Neuron (in vitro differentiated cells): ENCODE measurements at regions not wholly inside any gene's neighbourhood (a gene's known extent, or its start where the extent isn't known, plus 50 kb on each side); places are given as distances from the start of the nearest gene placed in this dataset.

Source experiments
- H2AFZ ChIP-seq: one replicate; pipeline ENCODE4 v1.6.1; 2013; ENCODE audit warnings: low read depth, mild to moderate bottlenecking, inconsistent platforms, low read length, moderate library complexity
- H3K27me3 ChIP-seq: one replicate; pipeline ENCODE4 v1.6.1; 2013; ENCODE audit warnings: low read length; ENCODE audit not compliant: insufficient read depth
- H3K36me3 ChIP-seq: one replicate; pipeline ENCODE4 v1.6.1; 2013; ENCODE audit warnings: low read length; ENCODE audit not compliant: insufficient read depth
- H3K4me1 ChIP-seq: one replicate; pipeline ENCODE4 v1.6.1; 2013; ENCODE audit warnings: low read length; ENCODE audit not compliant: insufficient read depth
- H3K4me3 ChIP-seq: 2 replicates; pipeline ENCODE4 v1.5.1; 2013; ENCODE audit warnings: mild to moderate bottlenecking, low read length, moderate library complexity
- H3K9me3 ChIP-seq: one replicate; pipeline ENCODE4 v1.6.1; 2013; ENCODE audit warnings: low read length

DNA sequence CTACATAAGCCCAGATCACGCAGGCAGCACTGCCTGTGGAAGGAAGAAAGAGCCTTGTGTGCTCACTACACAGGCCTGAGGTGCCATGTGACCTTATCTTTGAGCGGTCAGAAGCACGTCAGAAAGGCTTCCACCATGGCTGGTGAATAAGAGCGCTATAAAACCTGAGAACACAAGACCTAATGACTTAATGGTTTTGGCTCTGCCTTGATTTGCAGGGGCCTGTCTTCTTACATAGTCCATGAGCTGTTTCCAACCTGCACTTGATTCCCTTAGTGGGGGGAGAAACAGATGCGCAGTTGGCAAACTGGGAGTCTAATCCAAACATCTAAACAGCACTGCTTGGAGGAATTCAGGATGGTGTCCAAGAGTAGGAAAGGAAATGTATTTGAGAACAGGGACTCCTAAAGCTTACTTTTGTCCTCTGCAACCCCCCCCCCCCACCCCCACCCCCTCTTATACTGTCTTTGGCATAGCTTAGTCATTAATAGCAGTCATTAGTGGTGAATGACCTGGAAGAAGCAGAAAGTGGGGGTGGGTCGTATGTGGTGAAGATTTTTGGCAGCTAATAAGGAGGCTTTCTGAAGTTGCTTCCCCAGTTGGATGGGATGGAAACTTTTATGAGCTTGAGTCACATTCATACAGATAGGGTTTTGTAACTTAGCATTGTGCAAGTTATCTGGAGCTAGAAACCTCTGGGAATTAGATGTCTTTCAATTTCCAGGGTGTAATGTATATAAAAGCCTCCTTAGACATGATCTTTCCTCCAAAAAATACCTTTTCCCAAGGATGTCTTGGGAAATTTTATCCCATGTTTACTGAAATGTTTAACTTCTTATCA lies 454.1 kb downstream of the MEIS1 start:
- Histone ChIP-seq H3K36me3 (no peaks in the 10 kb centered on the region), H3K27me3 (no peaks in the 10 kb centered on the region), H3K4me1 (no peaks in the 10 kb centered on the region), H3K9me3 (no peaks in the 10 kb centered on the region), H3K4me3 (no peak overlapping the region), H2AFZ (no peak overlapping the region)

DNA sequence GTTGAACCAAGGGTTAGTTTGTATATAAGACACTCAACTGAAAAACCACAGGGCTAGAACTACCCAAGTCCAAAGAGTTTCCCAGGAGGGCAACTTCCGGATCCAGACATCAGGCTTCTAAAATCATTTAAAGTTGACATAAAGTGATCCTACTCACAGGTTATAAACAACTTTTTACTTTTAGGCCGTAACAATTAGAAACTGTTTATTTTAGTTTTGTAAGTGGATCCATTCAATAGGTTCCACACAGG lies 454.6 kb downstream of the MEIS1 start:
- no peak overlapping the region for H3K4me3 ChIP-seq
- no peaks in the 10 kb centered on the region for H3K9me3 ChIP-seq
- no peaks in the 10 kb centered on the region for H3K36me3 ChIP-seq
- no peak overlapping the region for H2AFZ ChIP-seq
- no peaks in the 10 kb centered on the region for H3K4me1 ChIP-seq
- no peaks in the 10 kb centered on the region for H3K27me3 ChIP-seq

DNA sequence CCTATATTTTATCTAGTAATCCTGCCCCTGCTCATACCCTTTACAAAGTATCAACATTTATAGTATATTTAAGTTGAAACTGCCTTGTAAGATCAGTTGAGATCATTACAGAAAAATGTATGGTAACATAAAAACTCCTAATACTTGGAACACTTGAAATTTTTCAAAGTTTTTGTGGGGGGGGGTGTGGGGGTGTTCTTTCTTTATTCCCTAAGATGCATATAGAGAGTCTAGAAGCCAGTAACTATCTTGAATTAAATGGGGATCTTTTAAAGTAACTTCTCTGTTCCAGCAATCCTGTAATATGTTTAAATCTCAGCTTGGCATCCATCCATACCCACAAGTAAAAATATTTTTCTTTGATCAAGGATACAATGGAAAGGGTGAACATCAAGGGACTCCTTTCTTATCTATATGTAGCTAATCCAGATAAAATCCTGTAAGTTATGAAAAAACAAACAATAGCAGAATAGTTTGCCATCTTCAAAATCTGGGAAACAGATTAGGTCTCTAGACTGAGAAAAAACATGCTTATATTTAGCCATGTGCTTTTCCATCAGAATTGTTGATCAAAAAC lies 455.3 kb downstream of the MEIS1 start:
- no peak overlapping the region for H3K4me3 ChIP-seq
- H3K4me1 ChIP-seq = no peaks in the 10 kb centered on the region
- no peaks in the 10 kb centered on the region for H3K36me3 ChIP-seq
- H2AFZ ChIP-seq = no peak overlapping the region
- no peaks in the 10 kb centered on the region for H3K27me3 ChIP-seq
- H3K9me3 ChIP-seq = no peaks in the 10 kb centered on the region

DNA sequence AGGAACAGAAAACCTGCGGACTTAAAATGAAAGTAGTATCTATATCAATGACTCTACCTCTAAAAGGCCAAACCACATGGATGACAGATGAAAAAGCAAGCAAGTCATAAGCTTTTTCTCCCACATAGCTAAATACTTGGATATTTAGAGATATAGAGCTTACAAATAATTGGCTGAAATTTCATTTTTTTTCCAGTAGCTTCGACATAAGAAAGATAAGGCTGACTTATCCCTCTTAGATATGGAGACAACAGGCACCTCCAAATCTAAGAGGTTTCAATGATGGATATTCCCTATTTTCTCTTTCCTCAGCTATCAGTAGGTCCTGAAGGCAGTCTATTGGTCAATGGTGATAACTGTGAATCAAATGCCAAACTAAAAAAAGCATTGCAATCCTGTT lies 460.3 kb downstream of the MEIS1 start:
- no peak overlapping the region for H2AFZ ChIP-seq
- H3K36me3 ChIP-seq = no peaks in the 10 kb centered on the region
- H3K27me3 ChIP-seq = no peaks in the 10 kb centered on the region
- no peaks in the 10 kb centered on the region for H3K9me3 ChIP-seq
- no peak overlapping the region for H3K4me3 ChIP-seq
- no peaks in the 10 kb centered on the region for H3K4me1 ChIP-seq

DNA sequence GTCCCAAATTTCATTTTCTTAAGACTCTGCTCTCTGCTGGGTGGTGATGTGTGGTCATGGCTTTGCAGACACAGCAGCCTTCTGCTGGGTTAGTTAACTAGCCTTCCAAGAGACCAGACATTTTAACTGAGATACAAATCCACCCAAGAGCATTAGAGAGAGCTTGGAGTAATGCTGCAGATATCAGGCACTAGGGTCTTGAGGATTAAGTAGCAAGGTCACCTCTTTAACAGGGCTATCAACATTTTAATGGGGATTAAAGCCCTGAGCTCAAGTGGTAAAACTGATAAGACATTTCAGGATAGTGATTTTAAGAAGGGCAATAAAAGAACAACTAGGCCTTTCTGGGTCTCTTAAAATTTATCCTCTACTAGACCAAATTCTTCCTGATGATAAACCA lies 461.2 kb downstream of the MEIS1 start:
- Histone ChIP-seq H3K27me3 (no peaks in the 10 kb centered on the region), H3K4me3 (no peak overlapping the region), H2AFZ (no peak overlapping the region), H3K4me1 (no peaks in the 10 kb centered on the region), H3K9me3 (no peaks in the 10 kb centered on the region), H3K36me3 (no peaks in the 10 kb centered on the region)

DNA sequence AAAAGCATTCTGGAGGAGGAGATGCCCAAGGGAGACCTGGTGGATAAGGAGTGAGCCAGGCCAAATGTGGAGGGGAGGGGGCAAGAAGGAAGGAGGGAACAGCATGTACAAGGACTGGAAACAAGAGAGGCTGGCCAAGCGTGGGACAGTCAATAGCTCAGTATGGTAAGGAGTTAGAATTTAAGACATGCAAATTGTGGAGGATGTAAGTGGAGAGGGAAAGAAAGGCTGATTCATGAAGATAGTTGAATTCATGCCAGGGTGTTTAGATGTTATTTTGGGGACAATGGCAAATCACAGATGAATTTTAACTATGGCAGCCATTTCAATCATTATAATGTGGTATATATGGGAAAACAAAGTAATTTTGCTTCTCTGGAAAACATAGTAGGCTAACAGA lies 462.3 kb downstream of the MEIS1 start:
- Histone ChIP-seq H3K36me3 (no peaks in the 10 kb centered on the region), H3K4me3 (no peak overlapping the region), H3K27me3 (no peaks in the 10 kb centered on the region), H3K4me1 (no peaks in the 10 kb centered on the region), H2AFZ (no peak overlapping the region), H3K9me3 (no peaks in the 10 kb centered on the region)

DNA sequence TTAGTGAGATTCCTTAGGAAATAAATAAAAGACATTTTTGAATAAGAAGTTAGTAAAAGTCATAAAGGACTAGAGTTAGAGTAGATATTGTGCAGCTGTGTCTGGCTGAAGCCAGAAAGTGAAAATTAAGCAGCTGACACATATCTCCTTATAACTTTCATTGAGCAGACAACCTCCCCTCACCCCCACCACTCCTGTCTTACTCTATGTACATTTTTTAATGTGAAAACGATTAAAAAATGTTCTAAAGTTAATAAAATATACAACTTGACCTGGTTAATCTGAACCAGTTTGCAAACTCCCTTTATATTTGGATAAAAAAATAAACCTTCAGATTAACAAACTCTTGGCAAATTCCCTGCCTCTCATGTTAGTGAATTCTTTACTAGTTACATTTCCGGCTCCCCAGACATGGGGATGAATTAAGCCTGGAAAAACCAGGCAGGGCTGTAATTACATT lies 462.8 kb downstream of the MEIS1 start:
- H3K9me3 ChIP-seq = no peaks in the 10 kb centered on the region
- H3K4me1 ChIP-seq = no peaks in the 10 kb centered on the region
- no peak overlapping the region for H2AFZ ChIP-seq
- no peaks in the 10 kb centered on the region for H3K36me3 ChIP-seq
- no peaks in the 10 kb centered on the region for H3K27me3 ChIP-seq
- no peak overlapping the region for H3K4me3 ChIP-seq

DNA sequence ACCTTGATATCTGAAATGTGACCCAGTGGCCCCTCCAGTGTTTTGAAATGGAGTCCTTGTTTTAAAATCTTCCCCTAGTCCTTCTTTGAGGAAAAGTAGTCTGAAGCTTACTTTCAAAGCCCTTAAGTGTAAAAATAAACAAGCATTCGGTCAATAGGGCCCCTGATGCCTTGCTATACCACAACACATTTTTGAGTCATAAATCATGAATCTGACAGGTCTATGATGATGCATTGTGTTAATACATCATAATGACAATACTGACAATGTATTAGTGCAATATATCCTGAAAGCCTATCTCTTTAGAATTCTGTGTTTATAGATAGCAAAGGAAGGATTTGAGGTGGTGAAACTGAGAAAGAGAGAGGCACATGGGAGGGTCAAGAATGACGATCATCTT lies 464.2 kb downstream of the MEIS1 start:
- Histone ChIP-seq H3K36me3 (no peaks in the 10 kb centered on the region), H3K4me3 (no peak overlapping the region), H3K9me3 (no peaks in the 10 kb centered on the region), H2AFZ (no peak overlapping the region), H3K4me1 (no peaks in the 10 kb centered on the region), H3K27me3 (no peaks in the 10 kb centered on the region)

DNA sequence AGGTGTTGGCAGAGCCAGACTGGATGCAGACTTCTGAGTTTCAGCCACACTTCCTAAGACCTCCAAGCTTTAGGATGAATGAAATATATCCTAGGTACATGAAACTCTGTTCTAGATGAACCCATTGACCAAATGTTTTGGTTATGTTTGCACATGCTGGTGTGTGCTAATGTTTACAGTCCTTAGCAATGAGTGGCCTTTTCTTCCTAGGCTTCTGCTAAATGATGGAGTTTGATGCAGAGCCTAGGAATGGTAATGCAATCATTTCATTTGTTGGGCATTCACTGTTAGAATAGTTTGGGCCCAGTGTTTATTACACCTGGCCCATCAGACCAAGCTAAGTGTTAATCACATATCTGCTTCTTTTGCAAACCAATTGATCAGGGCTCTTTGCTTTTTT lies 464.7 kb downstream of the MEIS1 start:
- Histone ChIP-seq H3K9me3 (no peaks in the 10 kb centered on the region), H3K4me1 (no peaks in the 10 kb centered on the region), H3K36me3 (no peaks in the 10 kb centered on the region), H3K27me3 (no peaks in the 10 kb centered on the region), H3K4me3 (no peak overlapping the region), H2AFZ (no peak overlapping the region)

DNA sequence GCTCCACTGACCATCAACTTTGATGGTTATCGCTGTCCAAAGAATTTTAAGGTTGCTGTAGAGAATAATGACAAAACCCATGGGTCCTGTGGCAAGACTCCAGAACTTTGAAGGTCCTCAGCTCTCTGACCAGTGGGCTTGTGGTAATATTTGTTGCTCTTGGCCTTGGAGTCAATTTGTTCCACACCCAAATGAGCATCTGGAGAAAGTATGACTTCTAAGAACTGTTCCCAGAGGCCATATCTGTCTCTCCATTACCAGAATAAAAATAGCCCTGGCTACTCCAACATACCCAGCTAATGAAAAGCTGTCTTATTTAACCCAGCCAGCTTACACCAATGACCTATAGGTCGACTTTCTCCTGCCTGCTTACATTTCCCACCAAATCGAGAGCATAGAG lies 466.4 kb downstream of the MEIS1 start:
- Histone ChIP-seq H3K4me3 (no peak overlapping the region), H3K9me3 (no peaks in the 10 kb centered on the region), H3K36me3 (no peaks in the 10 kb centered on the region), H3K27me3 (no peaks in the 10 kb centered on the region), H3K4me1 (no peaks in the 10 kb centered on the region), H2AFZ (no peak overlapping the region)

DNA sequence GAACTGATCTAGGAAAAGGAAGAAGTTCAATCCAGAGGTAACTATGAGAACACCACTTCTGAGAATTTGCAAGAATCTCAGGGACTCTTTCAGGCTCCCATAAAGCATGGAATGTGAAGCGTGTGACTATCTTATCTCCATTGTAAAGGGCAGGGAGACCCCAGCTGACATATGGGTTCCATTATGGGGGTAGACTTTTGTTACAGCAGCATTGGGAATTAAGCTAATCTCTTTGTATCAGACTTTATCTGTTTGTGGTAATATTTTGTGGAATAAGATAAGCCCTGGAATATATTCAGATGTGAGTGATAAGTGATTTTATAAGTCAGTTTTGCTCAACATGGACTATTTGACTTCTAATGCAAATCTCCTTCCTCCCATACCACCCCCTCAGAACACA lies 468.3 kb downstream of the MEIS1 start:
- no peaks in the 10 kb centered on the region for H3K27me3 ChIP-seq
- no peak overlapping the region for H3K4me3 ChIP-seq
- no peak overlapping the region for H2AFZ ChIP-seq
- no peaks in the 10 kb centered on the region for H3K36me3 ChIP-seq
- H3K9me3 ChIP-seq = no peaks in the 10 kb centered on the region
- H3K4me1 ChIP-seq = no peaks in the 10 kb centered on the region

DNA sequence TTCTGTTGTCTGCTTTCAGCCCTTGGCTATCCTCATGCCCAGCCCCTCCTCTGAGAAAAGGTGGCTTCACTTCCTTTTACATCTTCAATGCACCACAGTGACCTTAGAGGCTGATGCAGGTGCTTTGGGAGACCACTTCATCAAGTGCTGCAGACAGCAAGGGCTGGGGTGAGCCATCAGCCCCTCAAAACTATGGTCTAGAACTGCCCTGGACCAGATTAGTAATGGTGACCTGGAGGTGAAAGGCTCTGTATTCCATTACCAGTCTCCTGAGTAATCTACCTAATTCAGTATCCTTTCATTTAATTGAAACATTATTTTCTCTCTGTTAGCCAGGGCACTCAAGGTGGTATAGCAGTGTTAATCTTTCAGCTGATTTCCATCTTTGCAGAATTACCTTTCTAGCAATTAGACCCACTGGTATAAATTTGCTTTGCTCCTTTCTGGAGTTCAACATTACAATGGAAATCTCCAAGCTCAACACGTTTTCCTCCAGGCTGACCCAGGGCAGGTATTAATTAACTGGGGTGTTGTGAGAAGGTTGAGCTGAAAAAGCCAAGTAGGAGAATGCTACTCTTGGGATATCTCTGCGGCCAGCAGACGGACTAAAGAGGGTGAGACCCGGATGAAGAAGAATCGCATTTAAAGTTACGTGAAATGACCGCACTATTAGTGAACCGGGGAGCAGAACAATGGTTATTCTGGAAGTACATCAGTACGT lies 469.0 kb downstream of the MEIS1 start:
- Histone ChIP-seq H3K9me3 (no peaks in the 10 kb centered on the region), H3K4me1 (no peaks in the 10 kb centered on the region), H3K4me3 (no peak overlapping the region), H3K36me3 (no peaks in the 10 kb centered on the region), H2AFZ (no peak overlapping the region), H3K27me3 (no peaks in the 10 kb centered on the region)

DNA sequence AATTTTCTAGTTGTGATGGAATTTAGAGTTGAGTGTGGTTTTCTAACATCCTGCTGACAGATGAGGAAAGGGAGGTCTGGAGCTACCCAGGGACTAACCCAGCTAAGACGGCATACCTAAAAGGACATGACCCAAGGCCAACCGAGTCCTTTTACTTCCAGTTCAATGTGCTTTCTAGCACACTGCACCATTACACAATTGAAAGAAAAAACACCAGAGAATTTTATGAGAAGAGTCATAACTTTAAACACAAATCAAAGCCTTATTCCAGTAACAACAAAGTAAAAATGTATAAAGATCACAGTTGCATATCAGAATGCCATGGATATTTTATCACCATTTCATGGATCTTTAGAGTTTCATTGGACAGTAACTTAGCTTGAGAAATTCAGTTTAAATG lies 480.3 kb downstream of the MEIS1 start:
- no peaks in the 10 kb centered on the region for H3K36me3 ChIP-seq
- H3K27me3 ChIP-seq = no peaks in the 10 kb centered on the region
- H2AFZ ChIP-seq = no peak overlapping the region
- no peaks in the 10 kb centered on the region for H3K9me3 ChIP-seq
- no peak overlapping the region for H3K4me3 ChIP-seq
- H3K4me1 ChIP-seq = no peaks in the 10 kb centered on the region
